Activated T-cell treated with anti-CD3 and anti-CD28 coated beads for 4 hours (primary cell): ENCODE measurements at regions not wholly inside any gene's neighbourhood (a gene's known extent, or its start where the extent isn't known, plus 50 kb on each side); places are given as distances from the start of the nearest gene placed in this dataset.
A peak's percentile ranks its signal among the peaks of the same experiment; 100 is the strongest.

Source experiments
- DNase-seq: peaks from one replicate; pipeline ENCODE4 v3.0.0-alpha.2; 2020

GRCh38 chr12:67161322-67161918, 107.7 kb upstream of the CAND1 start:
- peak; percentile 23 for DNase-seq

- no peak for DNase-seq
Measured at GRCh38 chr12:67173258-67173657, 95.9 kb upstream of the CAND1 start.

- DNase-seq = no peak
Measured at GRCh38 chr12:67182551-67182950, 86.6 kb upstream of the CAND1 start.

- DNase-seq = no peak
Measured at GRCh38 chr12:67193704-67194103, 75.5 kb upstream of the CAND1 start.

- DNase-seq = no peak
Measured at GRCh38 chr12:67200386-67200785, 68.8 kb upstream of the CAND1 start.

- DNase-seq = no peak
Measured at GRCh38 chr12:67202011-67202677, 67.0 kb upstream of the CAND1 start.

GRCh38 chr12:67202678-67203012, 66.5 kb upstream of the CAND1 start:
- no peak for DNase-seq

- DNase-seq = no peak
Measured at GRCh38 chr12:67208281-67209067, 60.7 kb upstream of the CAND1 start.

GRCh38 chr12:67211029-67211428, 58.1 kb upstream of the CAND1 start:
- DNase-seq = no peak

- no peak for DNase-seq
Measured at GRCh38 chr12:67211494-67211893, 57.7 kb upstream of the CAND1 start.

GRCh38 chr12:67217647-67218046, 51.5 kb upstream of the CAND1 start:
- DNase-seq = no peak
